Fibroblast of lung (primary cell): ENCODE measurements at regions not wholly inside any gene's neighbourhood (a gene's known extent, or its start where the extent isn't known, plus 50 kb on each side); places are given as distances from the start of the nearest gene placed in this dataset.

Experiments used
- DNase-seq, 2 donors: peaks; one replicate each; pipeline versions ENCODE4 v3.0.0 to v3.0.0-alpha.2; 2010; ENCODE audit warnings: low read depth in 2 of 2
- H2AFZ ChIP-seq: 2 replicates; pipeline ENCODE4 v1.5.1; 2012; ENCODE audit warnings: low read length, control low read depth, inconsistent platforms
- H3K27ac ChIP-seq: 2 replicates; pipeline ENCODE4 v1.5.1; 2011; ENCODE audit warnings: low read length, control low read depth; ENCODE audit not compliant: insufficient read depth
- H3K27me3 ChIP-seq: 2 replicates; pipeline ENCODE4 v1.5.1; 2011; ENCODE audit warnings: mild to moderate bottlenecking, low read length; ENCODE audit not compliant: control insufficient read depth, insufficient read depth
- H3K36me3 ChIP-seq: 2 replicates; pipeline ENCODE4 v1.5.1; 2011; ENCODE audit warnings: low read length; ENCODE audit not compliant: control insufficient read depth, insufficient read depth
- H3K4me1 ChIP-seq: 2 replicates; pipeline ENCODE4 v1.5.1; 2011; ENCODE audit warnings: low read length; ENCODE audit not compliant: control insufficient read depth, insufficient read depth; ENCODE audit errors: extremely low read depth
- H3K4me2 ChIP-seq: 2 replicates; pipeline ENCODE4 v1.5.1; 2011; ENCODE audit warnings: low read length, control low read depth; ENCODE audit not compliant: insufficient read depth; ENCODE audit errors: extremely low read depth
- H3K4me3 ChIP-seq, 4 experiments: fragments of 200-600 bp in 1 of 4; sonication (generic) in 1 of 4; replicated peaks in 1 of 4; 2 replicates each; pipeline ENCODE4 v1.5.1; 2011 to 2016; ENCODE audit warnings: low read length in 4 of 4, low read depth in 3 of 4, mild to moderate bottlenecking in 3 of 4, control low read depth in 2 of 4, inconsistent platforms in 1 of 4, mixed read lengths in 1 of 4; ENCODE audit not compliant: insufficient read depth in 1 of 4; ENCODE audit errors: control extremely low read depth in 1 of 4
- H3K79me2 ChIP-seq: 2 replicates; pipeline ENCODE4 v1.5.1; 2012; ENCODE audit warnings: mild to moderate bottlenecking, low read length, inconsistent platforms; ENCODE audit not compliant: control insufficient read depth, insufficient read depth
- H3K9ac ChIP-seq: 2 replicates; pipeline ENCODE4 v1.5.1; 2011; ENCODE audit warnings: mild to moderate bottlenecking, low read length, control low read depth; ENCODE audit not compliant: insufficient read depth
- H3K9me3 ChIP-seq: 2 replicates; pipeline ENCODE4 v1.5.1; 2012; ENCODE audit warnings: low read depth, low read length; ENCODE audit not compliant: control insufficient read depth, insufficient read depth
- H4K20me1 ChIP-seq: 2 replicates; pipeline ENCODE4 v1.5.1; 2011; ENCODE audit warnings: low read length; ENCODE audit not compliant: control insufficient read depth, insufficient read depth; ENCODE audit errors: extremely low read depth
- CTCF ChIP-seq, 2 donors: IDR thresholded peaks in 1 of 2; conservative IDR thresholded peaks in 1 of 2; 1 replicate in 1 of 2; 2 replicates in 1 of 2; pipeline ENCODE4 v1.5.1; 2011 to 2012; ENCODE audit warnings: low read length in 2 of 2, control low read depth in 1 of 2, inconsistent platforms in 1 of 2, low read depth in 1 of 2, mild to moderate bottlenecking in 1 of 2
- EZH2 ChIP-seq: IDR thresholded peaks from 2 replicates; pipeline ENCODE4 v1.5.1; 2012; ENCODE audit warnings: low read length, control low read depth, mild to moderate bottlenecking; ENCODE audit errors: missing control alignments

DNA sequence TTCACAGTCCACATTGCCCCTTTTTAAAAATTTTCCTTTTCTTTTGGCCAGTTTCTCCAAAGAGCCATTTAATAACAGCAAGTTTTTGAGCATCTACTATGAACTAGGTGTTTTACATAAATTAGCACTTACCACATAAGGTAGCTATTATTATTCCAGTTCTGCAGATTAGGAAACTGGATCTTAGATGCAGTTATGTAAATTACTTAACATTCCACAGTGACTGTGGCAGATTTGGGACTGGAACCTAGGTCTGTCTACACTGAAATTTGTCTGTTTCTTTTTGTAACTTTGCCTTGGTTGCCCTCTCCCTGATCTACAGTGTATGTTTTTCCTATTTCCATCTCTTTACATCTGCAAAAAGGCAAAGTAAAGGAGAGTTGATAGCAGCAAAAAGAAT, 164.8 kb upstream of the ATP1B1 start:
- TF ChIP-seq CTCF (conservative IDR thresholded peaks at IDR 0.05 in 1 of 2, IDR thresholded peaks at IDR 0.05 in 1 of 2; ENCODE audit: low read depth in 1 of 2, low read length in 2 of 2) (no peak), EZH2 (no peak)
- no peaks in the 10 kb centered on the region for H3K36me3 ChIP-seq
- no peak overlapping the region for H3K27ac ChIP-seq
- no peaks in the 10 kb centered on the region for H3K4me1 ChIP-seq
- H3K4me2 ChIP-seq = no peak overlapping the region
- H3K27me3 ChIP-seq = no peaks in the 10 kb centered on the region
- H2AFZ ChIP-seq = no peak overlapping the region
- H3K79me2 ChIP-seq = no peaks in the 10 kb centered on the region
- no peak overlapping the region for H3K9ac ChIP-seq
- H3K4me3 ChIP-seq = no peak overlapping the region
- no peak for DNase-seq
- no peaks in the 10 kb centered on the region for H3K9me3 ChIP-seq
- H4K20me1 ChIP-seq = no peaks in the 10 kb centered on the region

DNA sequence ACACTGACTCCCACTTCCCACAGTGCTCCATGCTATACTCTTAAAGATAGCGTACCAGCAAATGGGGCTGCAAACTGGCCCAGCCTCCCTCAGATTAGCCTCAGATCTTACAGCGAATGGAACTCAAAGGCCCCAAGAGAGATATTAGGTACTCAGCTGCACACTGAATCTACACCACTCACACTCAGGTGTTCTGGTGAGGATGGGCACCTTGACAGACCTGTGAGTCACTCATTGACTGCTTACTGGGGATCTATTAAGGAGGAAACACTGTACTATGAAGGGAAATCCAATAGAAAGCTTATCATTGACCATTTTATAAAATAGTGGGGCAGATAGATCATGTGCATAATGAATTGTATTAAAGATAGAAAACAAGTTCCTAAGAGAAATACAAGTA, 164.3 kb upstream of the ATP1B1 start:
- Histone ChIP-seq H3K9ac (no peak overlapping the region), H4K20me1 (no peaks in the 10 kb centered on the region), H3K4me3 (no peak overlapping the region), H3K4me1 (no peaks in the 10 kb centered on the region), H3K79me2 (no peaks in the 10 kb centered on the region), H3K36me3 (no peaks in the 10 kb centered on the region), H2AFZ (no peak overlapping the region), H3K4me2 (no peak overlapping the region), H3K9me3 (no peaks in the 10 kb centered on the region), H3K27me3 (no peaks in the 10 kb centered on the region), H3K27ac (no peak overlapping the region)
- no peak for DNase-seq
- TF ChIP-seq CTCF (conservative IDR thresholded peaks at IDR 0.05 in 1 of 2, IDR thresholded peaks at IDR 0.05 in 1 of 2; ENCODE audit: low read depth in 1 of 2, low read length in 2 of 2) = no peak
- TF ChIP-seq EZH2 = no peak

GRCh38 chr1:168945870-168946269, 160.6 kb upstream of the ATP1B1 start:
- Histone ChIP-seq H3K27ac (no peak overlapping the region), H3K4me2 (no peak overlapping the region), H3K79me2 (no peaks in the 10 kb centered on the region), H3K36me3 (no peaks in the 10 kb centered on the region), H3K9me3 (no peaks in the 10 kb centered on the region), H4K20me1 (no peaks in the 10 kb centered on the region), H3K4me1 (no peaks in the 10 kb centered on the region), H2AFZ (no peak overlapping the region), H3K4me3 (no peak overlapping the region), H3K9ac (no peak overlapping the region), H3K27me3 (no peaks in the 10 kb centered on the region)
- TF ChIP-seq CTCF (conservative IDR thresholded peaks at IDR 0.05 in 1 of 2, IDR thresholded peaks at IDR 0.05 in 1 of 2; ENCODE audit: low read depth in 1 of 2, low read length in 2 of 2) = no peak
- TF ChIP-seq EZH2 = no peak
- no peak for DNase-seq
